COLO668 (cell line): ENCODE measurements at regions not wholly inside any gene's neighbourhood (a gene's known extent, or its start where the extent isn't known, plus 50 kb on each side); places are given as distances from the start of the nearest gene placed in this dataset.

Experiments
- DNase-seq: peaks from one replicate; lab custom pipeline; 2025; ENCODE audit not compliant: unreplicated experiment; lab: John Stamatoyannopoulos, UW

DNA sequence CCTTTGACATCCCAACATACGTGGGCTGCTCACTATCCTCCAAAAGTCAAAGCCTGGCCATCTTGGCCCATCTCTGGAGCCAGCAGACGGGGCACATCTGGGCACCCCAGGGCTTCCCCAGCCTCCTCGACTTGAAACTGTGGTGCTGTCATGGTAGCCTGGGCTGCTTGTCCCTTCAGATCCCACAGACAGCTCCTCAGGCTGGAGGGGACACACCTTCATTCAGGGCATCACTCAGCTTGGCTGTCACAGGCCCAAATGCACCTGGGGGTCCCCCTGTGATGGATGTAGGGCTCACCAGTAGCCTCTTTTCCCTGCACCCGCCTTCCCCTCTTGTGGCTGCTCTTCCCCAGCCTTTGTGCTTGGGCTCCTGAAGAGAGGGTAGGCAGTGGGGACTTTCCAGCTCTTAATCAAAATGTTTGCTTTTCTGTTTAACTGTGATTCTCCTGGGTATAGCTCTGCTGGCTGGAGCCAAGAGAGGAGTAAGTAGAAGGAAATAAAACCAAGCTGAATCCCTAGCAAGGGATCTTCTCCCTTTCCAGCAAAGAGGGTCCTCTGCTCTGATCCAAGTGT, 92.3 kb downstream of the GYPC start:
- DNase-seq, result no peak

DNA sequence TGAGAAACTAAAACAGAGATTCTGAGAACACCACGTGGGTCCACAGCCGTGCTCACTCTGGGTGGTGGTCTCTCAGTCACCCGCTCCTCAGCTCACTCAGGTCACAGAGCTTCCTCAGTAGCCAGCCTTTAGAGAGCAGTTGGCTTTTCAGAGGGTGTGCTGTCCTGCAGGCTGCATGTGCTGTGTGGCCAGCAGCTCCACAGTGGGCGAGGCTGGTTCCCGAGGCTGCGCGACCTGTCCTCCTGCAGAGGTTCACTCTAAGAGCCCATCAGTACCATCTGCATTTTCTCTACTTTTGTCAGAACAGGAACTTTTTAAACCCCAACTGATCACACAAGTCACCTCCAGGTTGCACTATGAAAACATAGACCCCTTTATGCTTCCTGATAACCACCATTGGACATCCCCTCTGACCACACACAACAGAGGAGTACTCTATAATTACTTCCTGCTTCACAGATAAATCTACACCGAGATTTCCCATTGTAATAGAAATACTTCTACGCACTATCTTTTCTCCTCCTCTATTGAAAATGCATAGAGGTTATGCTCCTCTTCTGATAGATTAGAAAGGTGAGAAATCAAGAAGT, 93.1 kb downstream of the GYPC start:
- no peak for DNase-seq

DNA sequence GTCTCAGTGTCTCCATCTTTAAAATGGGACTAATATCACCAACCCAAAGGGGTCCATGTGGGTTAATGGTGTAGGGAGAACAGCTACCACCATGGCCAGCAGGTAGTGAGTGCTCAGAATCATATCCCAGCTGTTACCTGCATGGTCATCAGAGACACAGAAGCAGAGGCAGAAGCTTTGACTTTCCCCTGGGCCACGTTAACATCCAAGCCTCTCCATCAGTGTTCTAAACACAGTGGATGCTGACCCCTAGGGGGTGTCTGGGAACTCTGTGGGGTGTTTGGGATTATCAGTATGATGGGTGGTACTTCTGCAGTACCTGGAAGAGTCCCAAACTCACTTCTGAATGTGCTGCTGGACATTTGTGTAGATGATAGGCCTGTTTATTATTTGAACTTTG, 93.6 kb downstream of the GYPC start:
- DNase-seq, result no peak

DNA sequence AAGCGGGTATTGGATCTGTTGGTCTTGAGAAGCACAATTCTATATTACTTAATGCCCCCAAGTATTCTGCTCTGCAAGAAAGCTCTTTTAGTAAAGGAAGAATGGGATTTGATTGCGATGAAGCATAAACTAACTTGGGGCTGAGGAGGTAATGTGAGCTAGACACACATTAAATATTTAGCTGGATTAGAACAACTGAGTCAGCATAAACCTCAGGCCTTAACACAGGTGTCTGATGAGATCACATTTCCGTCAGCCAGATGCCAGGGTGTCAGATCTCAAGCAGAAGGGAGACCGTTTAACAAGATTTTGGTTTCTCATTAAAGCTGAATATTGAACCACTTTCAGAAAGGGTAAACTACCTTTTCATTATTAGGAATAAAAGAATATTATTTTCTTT, 94.5 kb downstream of the GYPC start:
- DNase-seq, result no peak

DNA sequence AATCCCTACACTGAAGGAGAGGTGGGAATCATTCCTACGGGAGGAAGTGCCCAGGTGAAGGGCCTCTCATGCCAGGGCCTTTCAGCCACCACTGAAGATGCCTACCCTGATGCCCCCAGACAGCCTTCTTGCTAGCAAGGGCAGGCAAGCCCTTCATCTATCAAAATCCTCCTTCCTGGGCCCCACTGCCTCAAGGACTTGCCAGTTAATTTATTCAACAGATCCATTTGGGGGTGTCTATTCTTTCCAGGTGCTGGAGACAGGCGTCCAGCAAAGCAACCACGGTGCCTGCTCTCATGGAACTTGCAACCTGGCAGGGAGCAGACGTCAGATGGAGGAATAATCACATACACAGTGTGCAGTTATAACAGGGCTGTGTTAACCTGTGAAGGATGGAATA, 95.5 kb downstream of the GYPC start:
- DNase-seq, result no peak

DNA sequence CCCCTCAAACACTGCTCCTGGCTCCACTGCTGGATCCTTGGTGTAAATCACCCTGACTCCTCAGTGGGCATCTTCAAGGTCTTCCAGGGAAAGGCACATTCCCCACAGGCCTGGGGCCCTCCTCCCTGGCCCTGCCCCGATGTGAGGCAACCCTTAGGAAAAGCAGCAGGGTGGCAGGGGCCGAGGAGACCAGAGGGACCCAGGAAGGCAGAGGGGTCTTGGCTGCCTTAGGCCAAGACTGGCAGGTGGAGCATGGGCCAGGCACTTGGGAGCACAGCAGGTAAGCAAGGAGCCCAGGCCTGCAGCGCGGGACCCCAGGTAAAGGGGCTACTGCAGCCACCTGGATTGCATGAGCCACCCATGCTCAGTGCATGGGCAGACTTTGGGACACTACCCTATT, 96.9 kb downstream of the GYPC start:
- DNase-seq, result no peak

DNA sequence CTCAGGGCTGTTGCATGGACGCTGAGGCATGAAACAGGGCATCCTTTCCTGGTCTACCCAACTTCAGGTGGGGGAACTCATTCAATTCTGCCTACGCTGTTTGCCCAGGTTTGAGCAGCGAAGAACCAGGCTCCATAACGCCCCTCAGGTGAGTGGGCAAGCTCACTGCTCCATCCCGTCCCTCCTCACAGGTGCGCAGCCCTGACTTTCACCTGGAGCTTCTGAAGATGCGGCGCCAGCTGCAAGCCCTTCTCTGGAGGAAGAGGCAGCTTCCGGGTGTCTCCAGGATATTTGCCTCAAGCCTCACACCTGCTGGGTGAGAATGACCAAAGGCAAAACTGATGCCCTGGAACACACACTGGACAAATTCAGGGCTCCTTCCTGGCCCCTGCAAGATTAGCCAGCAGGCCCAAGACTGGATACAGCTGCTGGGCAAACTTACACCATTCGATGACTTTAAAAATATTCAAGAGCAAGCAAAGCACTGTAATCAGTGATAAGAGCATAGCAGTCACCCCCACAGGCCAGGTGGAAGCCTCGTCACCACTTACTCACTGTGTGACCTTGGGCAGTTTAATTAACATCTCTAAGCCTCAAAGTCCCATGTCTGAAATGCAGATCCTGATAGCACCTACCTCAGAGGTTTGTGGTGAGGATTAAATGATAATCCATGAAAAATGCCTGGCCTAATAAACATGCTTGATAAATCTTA, 97.7 kb downstream of the GYPC start:
- no peak for DNase-seq

DNA sequence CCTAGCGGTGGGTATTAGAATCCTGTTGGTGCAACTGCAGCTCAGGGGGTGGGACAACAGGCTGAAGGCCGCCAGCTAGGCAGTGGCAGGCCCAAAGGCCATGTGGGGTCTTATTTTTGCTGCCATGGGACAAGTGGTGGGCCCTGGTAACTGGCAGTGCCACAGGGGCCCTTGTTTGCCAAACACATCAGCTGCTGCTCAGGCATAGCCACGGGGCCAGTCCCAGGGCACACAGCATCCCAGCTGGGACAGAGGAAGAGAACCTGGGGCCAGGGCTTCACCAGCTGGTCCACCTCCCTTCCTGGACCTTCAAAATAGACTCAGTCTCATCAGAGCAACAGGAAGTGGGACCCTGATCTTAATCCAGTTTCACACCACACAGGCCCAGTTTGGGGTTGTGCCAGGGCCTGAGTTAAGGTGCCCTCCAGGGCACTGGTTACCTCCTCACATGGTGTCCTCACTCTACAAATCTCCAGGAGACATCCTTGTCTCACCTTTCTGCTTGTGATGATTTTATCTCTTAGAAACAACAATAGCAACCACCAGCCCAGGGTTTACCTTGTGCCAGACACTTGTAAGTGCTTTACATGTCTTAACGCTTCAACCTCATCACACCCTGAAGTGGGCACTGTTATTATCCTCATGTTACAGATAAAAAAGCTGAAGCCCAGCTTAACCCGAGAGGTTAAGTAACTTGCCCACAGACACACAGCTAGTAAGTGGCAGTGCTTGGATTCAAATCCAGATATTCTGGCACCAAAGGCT, 98.5 kb downstream of the GYPC start:
- DNase-seq, result no peak

DNA sequence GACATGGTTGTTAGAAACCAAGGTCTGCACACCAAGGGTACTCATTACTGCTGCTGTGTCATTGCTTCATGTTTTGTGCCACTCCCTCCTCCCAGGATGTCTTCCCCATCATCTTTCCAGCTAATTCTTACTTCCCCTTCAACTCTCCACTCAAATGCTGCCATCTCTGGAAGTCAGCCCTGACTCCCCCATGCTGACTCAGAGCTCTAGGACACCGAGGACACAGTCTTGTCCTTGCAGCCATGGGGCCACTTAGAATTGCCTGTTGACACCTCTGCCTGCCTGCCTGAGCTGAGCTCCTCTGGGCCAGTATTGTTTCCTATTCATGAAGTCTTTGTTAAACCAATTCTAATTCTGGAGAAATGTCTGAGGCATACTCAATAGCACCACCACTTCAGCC, 100.2 kb downstream of the GYPC start:
- DNase-seq, result no peak

DNA sequence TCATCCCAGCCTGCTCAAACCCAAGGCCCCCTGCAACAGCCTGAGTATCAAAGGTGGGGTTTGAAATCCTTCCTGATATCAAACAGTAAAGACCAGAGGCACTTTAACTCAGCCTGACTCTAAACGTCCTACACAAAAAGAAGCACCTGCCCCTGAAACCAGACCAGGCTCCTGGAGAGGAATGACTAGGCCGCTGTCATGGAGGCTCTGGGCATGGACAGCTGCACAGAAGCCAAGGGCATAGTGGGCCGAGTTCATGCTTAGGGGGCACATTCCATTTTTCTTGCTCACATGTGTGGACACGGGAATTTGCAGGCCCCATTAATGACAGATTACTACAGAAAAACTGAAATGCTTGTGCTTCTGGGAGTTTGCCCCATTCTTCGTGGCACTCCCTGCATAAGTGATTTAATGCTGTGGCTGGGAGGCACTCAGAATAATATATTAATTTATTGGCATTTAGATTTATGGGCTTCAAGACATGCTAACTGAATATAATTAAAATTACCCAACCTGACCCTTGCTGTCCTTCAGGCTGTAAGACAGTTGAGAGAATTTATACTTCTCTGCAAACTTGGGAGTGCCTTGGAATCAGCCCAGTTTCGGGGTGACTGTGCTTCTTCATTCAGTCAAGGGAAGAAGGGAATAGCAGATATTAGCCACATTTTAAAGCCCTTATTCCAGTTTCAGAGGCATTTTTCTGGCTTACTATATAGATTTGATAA, 105.5 kb downstream of the GYPC start:
- no peak for DNase-seq

DNA sequence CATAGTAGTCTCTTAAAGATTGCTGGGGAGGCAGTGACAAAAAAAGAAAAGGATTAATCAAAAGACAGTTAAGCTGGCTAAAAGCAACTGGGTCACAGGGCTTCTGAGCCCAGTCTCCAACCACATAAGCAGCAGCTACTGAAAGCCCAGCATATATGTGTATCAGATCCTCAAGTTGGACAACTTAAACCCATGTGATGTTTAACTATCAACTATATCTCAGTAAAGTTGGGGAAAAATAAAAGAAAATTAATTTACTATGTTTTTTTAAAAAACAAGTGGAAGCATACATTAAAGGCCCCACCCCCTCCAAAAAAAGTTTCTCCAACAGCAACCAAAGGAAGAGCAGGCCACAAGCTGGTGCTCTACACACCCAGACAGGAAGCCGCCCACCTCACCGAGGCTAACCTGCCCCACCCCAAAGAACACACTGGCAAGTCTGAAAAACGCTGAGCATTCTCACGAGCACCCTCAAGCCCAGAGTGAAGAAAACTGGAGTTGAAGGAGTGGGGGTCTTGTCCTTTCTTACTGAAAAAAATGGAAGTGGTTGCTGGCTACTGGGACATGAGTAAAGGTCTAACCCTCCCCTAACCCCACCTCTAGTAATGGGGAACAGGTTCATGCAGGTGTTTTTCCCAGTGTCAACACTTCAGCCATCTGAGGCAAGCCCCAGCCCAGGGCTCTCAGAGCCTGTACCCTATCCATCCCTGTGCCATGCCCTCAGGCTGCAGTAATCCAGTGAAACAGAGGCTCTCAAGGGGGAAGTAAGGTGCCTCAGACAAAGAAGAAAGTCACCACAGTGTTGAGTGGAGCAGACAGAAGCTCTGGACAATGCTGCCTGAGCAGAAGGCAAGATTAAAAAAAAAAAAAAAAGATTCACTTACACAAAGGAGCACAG, 106.3 kb downstream of the GYPC start:
- DNase-seq, result no peak

DNA sequence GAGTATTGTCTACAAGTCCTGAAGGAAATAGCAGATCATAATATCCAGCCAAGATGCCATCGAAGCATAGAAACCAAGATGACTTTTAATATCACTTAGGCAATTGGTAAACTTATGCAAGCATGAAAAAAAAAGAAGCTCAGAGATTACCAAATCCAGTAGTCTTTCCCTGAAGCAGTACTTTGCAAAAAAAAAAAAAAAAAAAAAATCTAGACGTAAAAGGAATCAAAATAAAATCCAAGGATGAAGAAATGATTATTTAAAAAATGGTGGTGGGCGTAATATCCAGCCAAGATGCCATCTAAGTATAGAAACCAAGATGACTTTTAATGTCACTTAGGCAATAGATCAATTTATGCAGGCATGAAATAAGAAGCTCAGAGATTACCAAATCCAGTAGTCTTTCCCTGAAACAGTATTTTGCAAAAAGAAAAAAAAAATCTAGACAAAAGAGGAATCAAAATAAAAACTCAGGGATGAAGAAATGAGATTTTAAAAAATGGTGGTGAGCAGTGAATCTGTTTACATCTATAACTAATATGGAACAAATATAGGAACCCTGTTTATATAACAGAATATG, 108.8 kb downstream of the GYPC start:
- DNase-seq, result no peak

DNA sequence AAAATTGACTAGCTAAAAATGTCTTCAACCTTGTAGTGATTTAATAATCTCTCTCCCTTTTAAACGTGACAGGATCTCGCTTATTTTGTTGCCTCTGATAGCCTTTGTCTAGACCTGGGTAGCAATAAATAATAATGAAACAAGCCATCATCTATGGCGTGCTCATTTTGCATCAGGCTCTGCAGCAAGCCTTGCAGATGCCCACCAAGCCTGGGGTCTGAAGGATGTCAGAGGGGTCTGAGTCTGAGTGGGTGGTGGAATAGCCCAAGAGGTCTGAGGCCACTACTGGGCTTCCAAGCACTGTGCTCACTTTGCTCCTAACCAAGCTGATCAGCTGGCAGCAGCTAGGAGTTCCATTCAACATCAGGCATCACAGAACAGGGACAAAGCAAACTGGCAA, 109.4 kb downstream of the GYPC start:
- DNase-seq, result no peak

DNA sequence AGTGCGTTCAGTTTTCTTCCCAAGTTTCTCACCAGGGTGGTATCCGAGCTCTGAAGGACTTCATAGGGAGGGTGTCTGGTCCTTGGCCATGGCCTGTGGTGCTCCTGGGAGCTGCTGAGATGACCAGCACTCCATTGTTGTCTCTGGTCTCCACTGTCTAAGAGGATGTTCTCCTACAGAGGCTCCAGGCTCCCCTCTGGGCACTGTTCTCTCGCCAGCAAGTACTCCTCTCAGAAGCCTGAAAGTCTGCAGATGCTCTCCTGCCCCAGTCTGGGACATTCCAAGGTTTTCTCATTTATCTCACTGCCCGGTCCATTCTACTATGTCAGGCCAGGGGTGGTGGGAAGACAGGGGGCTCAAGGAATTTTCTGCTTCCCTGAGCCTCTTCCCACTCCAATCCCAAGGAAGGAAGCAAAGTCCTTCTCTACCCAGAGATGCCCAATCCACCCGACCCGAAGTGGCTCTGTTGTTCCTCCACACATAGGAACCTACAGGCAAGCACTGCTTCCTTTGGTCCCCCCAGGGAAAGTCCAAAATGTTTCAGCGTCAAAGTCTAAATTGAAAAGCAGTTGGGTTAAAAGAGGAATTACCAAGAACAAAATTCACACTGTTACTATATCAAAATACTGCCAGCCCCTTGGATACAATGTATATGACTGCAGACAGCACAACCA, 110.5 kb downstream of the GYPC start:
- no peak for DNase-seq

DNA sequence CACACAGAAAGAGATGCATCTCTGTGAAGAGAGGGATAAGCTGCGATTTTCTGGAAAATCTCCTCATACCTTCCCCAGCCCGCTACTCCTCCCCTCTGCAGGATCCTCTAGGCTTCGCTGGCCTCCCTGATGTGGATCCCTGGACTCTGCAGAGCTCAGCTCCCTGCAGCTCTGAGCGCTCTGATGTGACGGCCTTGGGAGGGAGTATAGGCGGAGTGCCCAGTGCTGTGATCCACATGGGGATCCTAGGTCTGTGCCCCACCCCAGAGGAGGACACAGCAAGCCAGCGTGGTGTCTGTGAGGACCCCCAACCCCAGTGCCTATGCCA, 111.0 kb downstream of the GYPC start:
- DNase-seq, result no peak

DNA sequence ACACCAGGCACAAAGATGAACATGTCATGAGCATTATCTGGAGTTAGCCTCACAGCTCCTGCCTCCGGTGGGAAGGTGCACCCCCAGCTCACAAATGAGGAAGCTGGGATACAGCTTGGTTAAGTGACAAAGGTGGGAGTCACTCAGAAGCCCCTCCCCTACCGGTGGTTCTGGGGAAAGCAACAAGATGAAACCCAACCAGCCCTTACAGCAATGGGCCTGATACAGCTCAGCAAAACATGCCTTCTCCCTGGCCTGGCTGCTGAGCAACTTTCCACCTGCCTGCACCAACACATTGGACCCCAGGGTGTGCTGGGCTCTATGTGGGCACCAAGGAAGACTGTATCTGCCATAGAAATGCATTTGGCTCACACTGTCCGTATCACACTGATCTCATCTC, 113.2 kb downstream of the GYPC start:
- DNase-seq, result no peak

DNA sequence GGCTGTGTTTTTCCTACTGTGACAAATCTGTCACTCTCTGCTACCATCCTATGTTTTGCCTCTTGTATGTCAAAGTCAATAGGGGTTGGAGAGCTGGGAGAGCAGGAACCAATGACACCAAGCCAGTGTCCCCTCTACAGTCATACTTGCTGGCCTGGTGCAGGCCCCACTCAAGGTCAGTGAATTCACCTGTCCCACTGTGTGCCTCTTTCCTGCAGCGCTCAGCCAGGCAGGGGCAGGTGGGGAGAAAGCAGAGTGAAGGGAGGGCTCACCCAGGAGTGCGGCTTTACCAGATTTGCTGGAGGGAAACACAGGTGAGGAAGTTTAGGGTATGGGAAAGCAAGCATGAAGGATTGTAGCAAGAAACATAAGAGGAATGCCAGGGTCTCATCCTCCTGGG, 114.5 kb downstream of the GYPC start:
- no peak for DNase-seq

DNA sequence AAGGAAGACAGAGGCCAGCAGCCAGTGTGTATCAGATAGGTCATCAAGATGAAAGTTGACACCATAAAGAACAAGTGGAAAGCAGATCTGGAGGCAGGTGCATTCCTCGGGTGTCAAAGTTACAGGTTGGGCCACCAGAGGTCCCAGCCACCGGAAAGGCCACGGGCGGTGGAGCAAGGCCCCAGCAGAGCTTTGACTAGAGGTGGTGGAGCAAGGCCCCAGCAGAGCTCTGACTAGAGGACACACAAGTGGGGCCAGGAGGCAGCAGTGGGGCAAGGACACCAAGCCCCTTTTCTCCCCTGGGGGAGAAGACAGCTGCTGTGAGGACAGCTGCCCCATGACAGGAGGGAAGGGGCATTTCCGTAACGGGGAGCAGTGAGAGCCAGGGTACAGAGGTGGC, 115.1 kb downstream of the GYPC start:
- no peak for DNase-seq

DNA sequence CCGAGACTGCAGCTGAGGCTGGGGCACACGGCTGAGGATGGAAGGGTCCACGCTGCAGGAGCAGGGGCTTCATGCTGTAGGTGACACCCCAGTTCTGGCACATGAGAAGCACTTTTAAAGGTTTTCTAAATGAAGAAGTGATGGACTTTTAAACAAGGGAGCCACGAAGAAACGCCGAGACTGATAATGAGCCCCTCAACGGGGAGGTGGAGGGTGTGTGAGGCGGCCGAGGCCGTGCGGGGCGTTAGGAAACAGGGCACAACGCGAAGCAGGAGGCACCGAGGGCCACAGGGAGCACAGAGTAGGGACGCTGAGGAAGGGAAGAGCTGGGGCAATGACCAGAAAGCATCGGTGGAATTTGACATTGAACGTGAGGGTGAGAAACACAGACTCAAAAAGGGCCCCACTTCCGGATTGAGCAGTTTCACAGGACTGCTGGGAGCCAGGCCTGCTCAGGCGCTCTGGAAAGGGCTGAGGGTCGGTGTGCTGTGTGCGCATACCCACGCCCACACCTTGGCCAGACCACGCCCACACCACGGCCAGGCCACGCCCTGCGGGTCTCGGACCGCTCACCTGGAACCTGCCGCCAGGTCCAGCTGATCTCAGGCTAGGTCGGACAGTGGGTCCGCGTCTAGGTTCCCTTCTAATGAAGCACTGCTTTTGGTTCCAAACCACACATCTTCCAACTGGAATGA, 115.7 kb downstream of the GYPC start:
- DNase-seq, result no peak
